Type B pancreatic cell (in vitro differentiated cells): ENCODE measurements at regions not wholly inside any gene's neighbourhood (a gene's known extent, or its start where the extent isn't known, plus 50 kb on each side); places are given as distances from the start of the nearest gene placed in this dataset.

Experiments used
- DNase-seq: peaks from one replicate; pipeline ENCODE4 v3.0.0; 2021; ENCODE audit warnings: mixed read lengths; ENCODE audit not compliant: unreplicated experiment; ENCODE audit errors: extremely low spot score
- H3K27ac Mint-ChIP-seq: 2 replicates; pipeline ENCODE4 v1.8.0; 2021; ENCODE audit warnings: mild to moderate bottlenecking, mixed read lengths
- H3K27me3 Mint-ChIP-seq: 2 replicates; pipeline ENCODE4 v1.8.0; 2021; ENCODE audit warnings: mixed read lengths
- H3K36me3 Mint-ChIP-seq: 2 replicates; pipeline ENCODE4 v1.8.0; 2021; ENCODE audit warnings: mixed read lengths
- H3K4me1 Mint-ChIP-seq: one replicate; pipeline ENCODE4 v1.8.0; 2021; ENCODE audit warnings: mixed read lengths; ENCODE audit not compliant: unreplicated experiment
- H3K4me3 Mint-ChIP-seq: 2 replicates; pipeline ENCODE4 v1.8.0; 2021; ENCODE audit warnings: mild to moderate bottlenecking, mixed read lengths
- H3K9me3 Mint-ChIP-seq: 2 replicates; pipeline ENCODE4 v1.8.0; 2021; ENCODE audit warnings: mixed read lengths
- CTCF ChIP-seq: fragments of 200-600 bp; sonication (generic); conservative IDR thresholded peaks from 2 replicates; pipeline ENCODE4 v1.5.0; 2021; ENCODE audit warnings: antibody characterized with exemption, mild to moderate bottlenecking

- H3K27ac Mint-ChIP-seq, result no peak overlapping the region
- no peak for DNase-seq
- no peaks in the 10 kb centered on the region for H3K27me3 Mint-ChIP-seq
- peaks cover 31% of the 10 kb centered on the region for H3K4me1 Mint-ChIP-seq
- H3K9me3 Mint-ChIP-seq, result no peaks in the 10 kb centered on the region
- no peak overlapping the region for H3K4me3 Mint-ChIP-seq
- no peak for TF ChIP-seq CTCF
- H3K36me3 Mint-ChIP-seq, result no peaks in the 10 kb centered on the region
These were observed 374.7 kb downstream of the TNS1 start for GRCh38 chr2:217628061-217628460.

- no peaks in the 10 kb centered on the region for H3K9me3 Mint-ChIP-seq
- H3K4me3 Mint-ChIP-seq, result no peak overlapping the region
- peaks cover 39% of the 10 kb centered on the region for H3K4me1 Mint-ChIP-seq
- H3K27ac Mint-ChIP-seq, result no peak overlapping the region
- no peaks in the 10 kb centered on the region for H3K36me3 Mint-ChIP-seq
- no peak for TF ChIP-seq CTCF
- H3K27me3 Mint-ChIP-seq, result no peaks in the 10 kb centered on the region
- no peak for DNase-seq
These were observed 375.9 kb downstream of the TNS1 start for GRCh38 chr2:217626926-217627325.

GRCh38 chr2:217625557-217626169, 377.1 kb downstream of the TNS1 start:
- Mint-ChIP-seq H3K4me1 (peaks cover 34% of the 10 kb centered on the region), H3K36me3 (no peaks in the 10 kb centered on the region), H3K4me3 (no peak overlapping the region), H3K27me3 (no peaks in the 10 kb centered on the region), H3K9me3 (no peaks in the 10 kb centered on the region), H3K27ac (no peak overlapping the region)
- TF ChIP-seq CTCF, result no peak
- no peak for DNase-seq

GRCh38 chr2:217623281-217623912, 379.4 kb downstream of the TNS1 start:
- H3K4me1 Mint-ChIP-seq, result peaks cover 41% of the 10 kb centered on the region
- H3K27ac Mint-ChIP-seq, result peak overlapping the region; percentile 73
- no peaks in the 10 kb centered on the region for H3K36me3 Mint-ChIP-seq
- H3K9me3 Mint-ChIP-seq, result no peaks in the 10 kb centered on the region
- no peak for TF ChIP-seq CTCF
- DNase-seq, result no peak
- no peaks in the 10 kb centered on the region for H3K27me3 Mint-ChIP-seq
- H3K4me3 Mint-ChIP-seq, result no peak overlapping the region

GRCh38 chr2:217622205-217623060, 380.4 kb downstream of the TNS1 start:
- peak overlapping the region; percentile 63 for H3K4me3 Mint-ChIP-seq
- DNase-seq, result no peak
- H3K36me3 Mint-ChIP-seq, result no peaks in the 10 kb centered on the region
- H3K4me1 Mint-ChIP-seq, result peaks cover 50% of the 10 kb centered on the region
- H3K27me3 Mint-ChIP-seq, result no peaks in the 10 kb centered on the region
- no peak for TF ChIP-seq CTCF
- peak overlapping the region; percentile 73 for H3K27ac Mint-ChIP-seq
- H3K9me3 Mint-ChIP-seq, result no peaks in the 10 kb centered on the region
